OCI-LY3 (cell line): ENCODE measurements at regions not wholly inside any gene's neighbourhood (a gene's known extent, or its start where the extent isn't known, plus 50 kb on each side); places are given as distances from the start of the nearest gene placed in this dataset.

Experiments
- H2AFZ ChIP-seq: fragments of 200-600, 300-600 bp; shearing (Covaris generic); 2 replicates; pipeline ENCODE4 v1.6.0; 2014; ENCODE audit warnings: antibody characterized with exemption, low read depth, low read length
- H3K27ac ChIP-seq: fragments of 200-600, 300-600 bp; sonication (generic); 2 replicates; pipeline ENCODE4 v1.5.1; 2014; ENCODE audit warnings: mild to moderate bottlenecking, low read length, moderate library complexity, mixed read lengths
- H3K27me3 ChIP-seq: fragments of 200-600, 300-600 bp; sonication (generic); 2 replicates; pipeline ENCODE4 v1.6.1; 2014; ENCODE audit warnings: low read depth, low read length, mixed read lengths
- H3K36me3 ChIP-seq: fragments of 200-600, 300-600 bp; sonication (generic); replicated peaks from 2 replicates; pipeline ENCODE3; 2014; ENCODE audit warnings: low read depth, low read length, mixed read lengths
- H3K4me1 ChIP-seq: fragments of 300-600, 200-600 bp; sonication (generic); 2 replicates; pipeline ENCODE4 v1.6.1; 2014; ENCODE audit warnings: low read length, mixed read lengths
- H3K4me2 ChIP-seq: fragments of 200-600, 300-600 bp; sonication (generic); 2 replicates; pipeline ENCODE4 v1.6.1; 2014; ENCODE audit warnings: low read length, mixed read lengths
- H3K4me3 ChIP-seq: fragments of 300-600, 200-600 bp; sonication (generic); 2 replicates; pipeline ENCODE4 v1.5.1; 2014; ENCODE audit warnings: antibody characterized with exemption, mild to moderate bottlenecking, low read length, moderate library complexity
- H3K79me2 ChIP-seq: fragments of 300-600, 200-600 bp; shearing (Covaris generic); 2 replicates; pipeline ENCODE4 v1.6.1; 2014; ENCODE audit warnings: mild to moderate bottlenecking, low read length, mixed read lengths
- H3K9ac ChIP-seq: fragments of 300-600, 200-600 bp; shearing (Covaris generic); 2 replicates; pipeline ENCODE4 v1.6.0; 2014; ENCODE audit warnings: mild to moderate bottlenecking, low read length, moderate library complexity
- H3K9me3 ChIP-seq: fragments of 200-600, 300-600 bp; shearing (Covaris generic); 2 replicates; pipeline ENCODE4 v1.6.1; 2014; ENCODE audit warnings: low read length, mixed read lengths; ENCODE audit not compliant: insufficient read depth
- H4K20me1 ChIP-seq: fragments of 200-600, 300-600 bp; sonication (generic); 2 replicates; pipeline ENCODE4 v1.6.1; 2016; ENCODE audit warnings: low read length, mixed read lengths; ENCODE audit not compliant: insufficient read depth
- EZH2phosphoT487 ChIP-seq: fragments of 200-600 bp; shearing (Covaris generic); IDR thresholded peaks from 2 replicates; pipeline ENCODE4 v1.6.1; 2018; ENCODE audit warnings: antibody characterized with exemption, mixed run types, low read depth
- TF ChIP-seq, protein P1 (sequence below): fragments of 200-600, 300-600 bp; sonication (generic); IDR thresholded peaks from 2 replicates; pipeline ENCODE4 v1.5.1; 2014; ENCODE audit warnings: antibody characterized with exemption, low read length, low read depth

DNA sequence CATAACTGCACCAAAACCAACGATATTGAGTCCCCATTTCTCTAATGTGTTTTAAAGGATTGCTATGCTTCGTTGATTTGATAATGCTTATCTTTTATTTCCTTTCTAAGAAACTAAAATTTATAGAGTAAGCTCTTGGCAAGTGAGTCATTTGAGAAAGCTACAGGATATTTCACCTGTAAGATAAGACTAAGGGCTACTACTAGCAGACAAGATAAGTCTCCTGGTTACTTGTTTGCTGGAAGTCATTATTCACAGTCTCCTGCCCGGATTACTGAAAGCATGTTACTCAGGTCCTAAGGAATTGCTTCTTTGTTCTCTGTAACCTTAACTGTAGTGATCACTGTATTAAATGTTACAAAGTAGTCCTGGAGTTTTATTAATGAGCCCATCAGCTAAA is 315.9 kb upstream of the RASA1 start:
- H3K4me2 ChIP-seq, result no peak overlapping the region
- H3K79me2 ChIP-seq, result no peaks in the 10 kb centered on the region
- no peak overlapping the region for H3K27ac ChIP-seq
- no peaks in the 10 kb centered on the region for H4K20me1 ChIP-seq
- no peaks in the 10 kb centered on the region for H3K4me1 ChIP-seq
- no peak overlapping the region for H2AFZ ChIP-seq
- no peaks in the 10 kb centered on the region for H3K27me3 ChIP-seq
- TF ChIP-seq EZH2phosphoT487, result no peak
- no peaks in the 10 kb centered on the region for H3K9me3 ChIP-seq
- H3K9ac ChIP-seq, result no peak overlapping the region
- no peaks in the 10 kb centered on the region for H3K36me3 ChIP-seq
- H3K4me3 ChIP-seq, result no peak overlapping the region

DNA sequence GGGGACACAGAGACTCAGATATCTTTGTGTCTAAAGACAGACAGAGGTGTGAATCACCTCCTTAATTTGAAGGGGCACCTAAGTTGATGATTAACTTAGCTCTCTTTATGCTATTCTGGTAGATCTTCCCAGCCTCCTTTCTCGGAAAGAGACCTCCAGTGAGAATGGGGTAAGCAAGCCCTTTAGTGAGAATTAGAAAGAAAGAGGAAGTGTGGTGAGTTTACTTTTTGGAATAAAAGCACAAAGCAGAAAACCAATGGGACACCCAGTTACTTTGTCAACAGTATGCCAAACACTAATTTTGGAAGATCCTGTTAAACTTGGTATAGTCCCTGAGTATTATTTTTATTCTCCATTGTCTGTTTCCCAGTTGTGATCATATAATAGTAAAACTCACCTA is 302.8 kb upstream of the RASA1 start:
- H3K4me3 ChIP-seq, result no peak overlapping the region
- no peak overlapping the region for H3K27ac ChIP-seq
- no peak overlapping the region for H3K9ac ChIP-seq
- no peaks in the 10 kb centered on the region for H3K9me3 ChIP-seq
- H3K79me2 ChIP-seq, result no peaks in the 10 kb centered on the region
- no peaks in the 10 kb centered on the region for H3K36me3 ChIP-seq
- no peaks in the 10 kb centered on the region for H3K4me1 ChIP-seq
- no peak overlapping the region for H3K4me2 ChIP-seq
- H2AFZ ChIP-seq, result no peak overlapping the region
- no peaks in the 10 kb centered on the region for H3K27me3 ChIP-seq
- no peak for TF ChIP-seq EZH2phosphoT487
- TF ChIP-seq, protein P1, sequence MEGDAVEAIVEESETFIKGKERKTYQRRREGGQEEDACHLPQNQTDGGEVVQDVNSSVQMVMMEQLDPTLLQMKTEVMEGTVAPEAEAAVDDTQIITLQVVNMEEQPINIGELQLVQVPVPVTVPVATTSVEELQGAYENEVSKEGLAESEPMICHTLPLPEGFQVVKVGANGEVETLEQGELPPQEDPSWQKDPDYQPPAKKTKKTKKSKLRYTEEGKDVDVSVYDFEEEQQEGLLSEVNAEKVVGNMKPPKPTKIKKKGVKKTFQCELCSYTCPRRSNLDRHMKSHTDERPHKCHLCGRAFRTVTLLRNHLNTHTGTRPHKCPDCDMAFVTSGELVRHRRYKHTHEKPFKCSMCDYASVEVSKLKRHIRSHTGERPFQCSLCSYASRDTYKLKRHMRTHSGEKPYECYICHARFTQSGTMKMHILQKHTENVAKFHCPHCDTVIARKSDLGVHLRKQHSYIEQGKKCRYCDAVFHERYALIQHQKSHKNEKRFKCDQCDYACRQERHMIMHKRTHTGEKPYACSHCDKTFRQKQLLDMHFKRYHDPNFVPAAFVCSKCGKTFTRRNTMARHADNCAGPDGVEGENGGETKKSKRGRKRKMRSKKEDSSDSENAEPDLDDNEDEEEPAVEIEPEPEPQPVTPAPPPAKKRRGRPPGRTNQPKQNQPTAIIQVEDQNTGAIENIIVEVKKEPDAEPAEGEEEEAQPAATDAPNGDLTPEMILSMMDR, result no peak
- no peaks in the 10 kb centered on the region for H4K20me1 ChIP-seq

DNA sequence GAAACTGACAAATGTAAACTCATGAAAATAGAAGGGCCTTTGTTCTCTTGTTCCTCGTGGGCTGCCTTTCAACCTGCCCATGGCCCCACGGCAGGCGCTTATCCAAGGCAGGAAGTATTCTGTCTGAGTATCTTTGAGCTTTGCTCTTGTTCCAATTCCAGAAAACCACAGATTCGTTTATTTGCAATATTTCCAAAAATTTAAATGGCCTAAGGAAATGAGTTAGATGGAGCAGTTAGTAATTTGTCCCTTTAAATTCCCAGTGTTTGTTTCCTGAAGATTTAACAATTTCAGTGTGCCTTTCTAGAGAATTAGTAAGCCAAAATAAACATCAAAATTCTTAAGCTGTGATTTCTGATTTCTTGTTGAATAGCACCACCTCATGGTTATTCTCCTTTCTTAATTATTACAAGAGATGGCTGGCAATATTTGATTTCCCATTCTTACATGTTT is 299.4 kb upstream of the RASA1 start:
- TF ChIP-seq, protein P1, result peak; percentile 53
- TF ChIP-seq EZH2phosphoT487, result no peak
- Histone ChIP-seq H3K27me3 (no peaks in the 10 kb centered on the region), H3K36me3 (no peaks in the 10 kb centered on the region), H3K79me2 (no peaks in the 10 kb centered on the region), H4K20me1 (no peaks in the 10 kb centered on the region), H3K9me3 (no peaks in the 10 kb centered on the region), H3K4me2 (peak overlapping the region; percentile 24; the same call in 1 of the 2 replicates), H3K4me3 (0 out of 2 replicates have a peak overlapping the region, but pooled peaks have one; percentile 11), H2AFZ (peak overlapping the region; percentile 46; the same call in 1 of the 2 replicates), H3K4me1 (peaks cover 11% of the 10 kb centered on the region), H3K27ac (no peak overlapping the region), H3K9ac (no peak overlapping the region)

DNA sequence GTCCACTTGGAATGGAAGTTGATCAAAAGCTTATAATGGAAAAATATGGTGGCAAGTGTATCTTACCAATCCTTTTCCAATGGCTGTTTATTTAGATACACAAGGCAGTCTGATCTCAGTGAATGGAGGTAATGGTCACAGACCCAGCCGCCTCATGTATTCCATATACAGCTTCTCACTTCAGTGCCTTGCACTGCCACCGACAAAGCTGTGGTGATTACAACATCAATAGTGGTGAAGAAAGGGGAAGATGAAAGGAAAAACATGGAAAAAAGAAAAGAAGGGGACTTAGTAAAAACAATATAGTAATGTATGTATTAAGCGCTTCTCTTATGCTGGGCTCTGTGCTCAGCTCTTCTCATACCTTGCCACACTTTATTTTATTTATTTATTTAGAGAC is 297.3 kb upstream of the RASA1 start:
- Histone ChIP-seq H3K4me3 (no peak overlapping the region), H3K36me3 (no peaks in the 10 kb centered on the region)
- TF ChIP-seq, protein P1, result no peak
- TF ChIP-seq EZH2phosphoT487, result no peak

More for the DNA sequence above, 297.3 kb upstream of the RASA1 start:
- peaks cover 11% of the 10 kb centered on the region for H3K4me1 ChIP-seq
- H4K20me1 ChIP-seq, result no peaks in the 10 kb centered on the region
- no peaks in the 10 kb centered on the region for H3K9me3 ChIP-seq
- no peak overlapping the region for H3K4me2 ChIP-seq
- no peaks in the 10 kb centered on the region for H3K27me3 ChIP-seq
- no peak overlapping the region for H3K9ac ChIP-seq
- H3K79me2 ChIP-seq, result no peaks in the 10 kb centered on the region
- no peak overlapping the region for H2AFZ ChIP-seq
- no peak overlapping the region for H3K27ac ChIP-seq
